ENCODE measurements at regions not wholly inside any gene's neighbourhood (a gene's known extent, or its start where the extent isn't known, plus 50 kb on each side); places are given as distances from the start of the nearest gene placed in this dataset.

GRCh38 chr1:189374816-189375215, 1102.8 kb downstream of the BRINP3 start:
- TF ChIP-seq CTCF (IDR thresholded peaks at IDR 0.05; ENCODE audit: extremely low read depth, missing control alignments): no peak
- DNase-seq (ENCODE audit: low spot score): no peak

- TF ChIP-seq CTCF (IDR thresholded peaks at IDR 0.05; ENCODE audit: extremely low read depth, missing control alignments): no peak
- DNase-seq (ENCODE audit: low spot score): no peak
Observed at GRCh38 chr1:189405419-189405818, 1072.2 kb downstream of the BRINP3 start.

- TF ChIP-seq CTCF (IDR thresholded peaks at IDR 0.05; ENCODE audit: extremely low read depth, missing control alignments): no peak
- no peak for DNase-seq (ENCODE audit: low spot score)
Observed at GRCh38 chr1:189409774-189410173, 1067.9 kb downstream of the BRINP3 start.

DNA sequence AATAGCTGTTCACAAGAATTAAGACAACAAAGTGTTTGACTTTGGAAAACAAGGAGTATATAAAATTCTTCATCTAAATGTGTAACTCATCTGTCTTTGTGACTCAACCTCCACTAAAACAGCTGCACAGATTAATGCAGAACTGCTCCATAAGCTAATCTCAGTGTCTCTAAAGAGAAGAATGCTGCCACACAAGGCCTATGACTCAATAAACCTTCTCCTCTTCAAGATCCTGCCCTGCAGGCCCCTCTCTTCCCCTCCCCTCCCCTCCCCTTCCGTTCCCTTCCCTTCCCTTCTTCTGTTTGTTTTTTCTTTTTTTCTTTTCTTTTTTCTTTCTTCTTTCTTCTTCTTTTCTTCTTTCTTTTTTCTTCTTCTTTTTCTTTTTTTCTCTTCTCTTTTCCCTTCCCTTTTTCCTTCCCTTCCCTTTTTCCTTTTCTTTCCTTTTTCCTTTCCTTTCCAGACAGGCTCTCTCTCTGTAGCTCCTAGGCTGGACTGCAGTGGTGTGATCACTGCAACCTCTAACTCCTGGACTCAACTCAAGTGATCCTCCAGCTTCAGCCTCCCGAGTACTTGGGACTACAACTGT, 1052.8 kb downstream of the BRINP3 start:
- TF ChIP-seq CTCF (IDR thresholded peaks at IDR 0.05; ENCODE audit: extremely low read depth, missing control alignments): no peak
- no peak for DNase-seq (ENCODE audit: low spot score)

GRCh38 chr1:189429610-189430009, 1048.1 kb downstream of the BRINP3 start:
- DNase-seq (ENCODE audit: low spot score): peak; percentile 22
- TF ChIP-seq CTCF (IDR thresholded peaks at IDR 0.05; ENCODE audit: extremely low read depth, missing control alignments): peak; percentile 21

GRCh38 chr1:189431447-189431846, 1046.2 kb downstream of the BRINP3 start:
- no peak for TF ChIP-seq CTCF (IDR thresholded peaks at IDR 0.05; ENCODE audit: extremely low read depth, missing control alignments)
- DNase-seq (ENCODE audit: low spot score): no peak

- DNase-seq (ENCODE audit: low spot score): no peak
- no peak for TF ChIP-seq CTCF (IDR thresholded peaks at IDR 0.05; ENCODE audit: extremely low read depth, missing control alignments)
Observed at GRCh38 chr1:189432753-189433152, 1044.9 kb downstream of the BRINP3 start.
